Neural progenitor cell (in vitro differentiated cells): ENCODE measurements at regions not wholly inside any gene's neighbourhood (a gene's known extent, or its start where the extent isn't known, plus 50 kb on each side); places are given as distances from the start of the nearest gene placed in this dataset.

Experiments
- EZH2phosphoT487 ChIP-seq: fragments of 200-600 bp; sonication (generic); IDR thresholded peaks from 2 replicates; pipeline ENCODE4 v1.6.1; 2017; ENCODE audit warnings: antibody characterized with exemption
- TF ChIP-seq, protein P1 (sequence below): fragments of 200-600 bp; sonication (generic); IDR thresholded peaks from 2 replicates; pipeline ENCODE4 v1.5.1; 2017; ENCODE audit warnings: antibody characterized with exemption, mild to moderate bottlenecking

GRCh38 chr15:96699871-96700401, 369.4 kb downstream of the NR2F2 start:
- no peak for TF ChIP-seq EZH2phosphoT487
- TF ChIP-seq, protein P1, sequence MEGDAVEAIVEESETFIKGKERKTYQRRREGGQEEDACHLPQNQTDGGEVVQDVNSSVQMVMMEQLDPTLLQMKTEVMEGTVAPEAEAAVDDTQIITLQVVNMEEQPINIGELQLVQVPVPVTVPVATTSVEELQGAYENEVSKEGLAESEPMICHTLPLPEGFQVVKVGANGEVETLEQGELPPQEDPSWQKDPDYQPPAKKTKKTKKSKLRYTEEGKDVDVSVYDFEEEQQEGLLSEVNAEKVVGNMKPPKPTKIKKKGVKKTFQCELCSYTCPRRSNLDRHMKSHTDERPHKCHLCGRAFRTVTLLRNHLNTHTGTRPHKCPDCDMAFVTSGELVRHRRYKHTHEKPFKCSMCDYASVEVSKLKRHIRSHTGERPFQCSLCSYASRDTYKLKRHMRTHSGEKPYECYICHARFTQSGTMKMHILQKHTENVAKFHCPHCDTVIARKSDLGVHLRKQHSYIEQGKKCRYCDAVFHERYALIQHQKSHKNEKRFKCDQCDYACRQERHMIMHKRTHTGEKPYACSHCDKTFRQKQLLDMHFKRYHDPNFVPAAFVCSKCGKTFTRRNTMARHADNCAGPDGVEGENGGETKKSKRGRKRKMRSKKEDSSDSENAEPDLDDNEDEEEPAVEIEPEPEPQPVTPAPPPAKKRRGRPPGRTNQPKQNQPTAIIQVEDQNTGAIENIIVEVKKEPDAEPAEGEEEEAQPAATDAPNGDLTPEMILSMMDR = no peak
